Calu3 (cell line): ENCODE measurements at regions not wholly inside any gene's neighbourhood (a gene's known extent, or its start where the extent isn't known, plus 50 kb on each side); places are given as distances from the start of the nearest gene placed in this dataset.

Experiments used
- BruUV-seq: library from RNA; stranded (reverse); fragments of 400-500 nt; replicated peaks from 2 replicates; lab custom pipeline; 2021; lab: Mats Ljungman, UMichigan
- CTCF ChIA-PET: fragments of 300-600 bp; sonication (Branson Sonifier 250); formaldehyde crosslinking; loops from one replicate; lab custom pipeline; 2022; ENCODE audit warnings: antibody characterized with exemption; lab: Charles Lee
- DNase-seq: peaks from one replicate; pipeline ENCODE4 v3.0.0; 2022
- H3K27ac Mint-ChIP-seq: one replicate; pipeline ENCODE4 v1.8.0; 2022; ENCODE audit warnings: mixed read lengths; ENCODE audit not compliant: unreplicated experiment
- H3K27me3 Mint-ChIP-seq: one replicate; pipeline ENCODE4 v1.8.0; 2022; ENCODE audit warnings: mixed read lengths; ENCODE audit not compliant: unreplicated experiment
- H3K36me3 Mint-ChIP-seq: one replicate; pipeline ENCODE4 v1.8.0; 2022; ENCODE audit warnings: mild to moderate bottlenecking, moderate library complexity, mixed read lengths; ENCODE audit not compliant: insufficient read depth, unreplicated experiment
- H3K4me1 Mint-ChIP-seq: one replicate; pipeline ENCODE4 v1.8.0; 2022; ENCODE audit warnings: mild to moderate bottlenecking, low read depth, mixed read lengths; ENCODE audit not compliant: unreplicated experiment
- H3K4me3 Mint-ChIP-seq: one replicate; pipeline ENCODE4 v1.8.0; 2022; ENCODE audit warnings: mild to moderate bottlenecking, low read depth, moderate library complexity, mixed read lengths; ENCODE audit not compliant: unreplicated experiment
- H3K9me3 Mint-ChIP-seq: one replicate; pipeline ENCODE4 v1.8.0; 2022; ENCODE audit warnings: low read depth, mixed read lengths; ENCODE audit not compliant: unreplicated experiment
- intact Hi-C: fragments of 100-400 bp; cut with micrococcal nuclease; formaldehyde crosslinking; loops from one replicate; pipeline ENCODE4 v1.10.0; 2022; ENCODE audit not compliant: unreplicated experiment
- TF ChIP-seq, protein P1 (sequence below): fragments of 200-600 bp; IDR thresholded peaks from one replicate; pipeline ENCODE4 v1.8.0; 2022; ENCODE audit warnings: antibody characterized with exemption; ENCODE audit not compliant: unreplicated experiment

DNA sequence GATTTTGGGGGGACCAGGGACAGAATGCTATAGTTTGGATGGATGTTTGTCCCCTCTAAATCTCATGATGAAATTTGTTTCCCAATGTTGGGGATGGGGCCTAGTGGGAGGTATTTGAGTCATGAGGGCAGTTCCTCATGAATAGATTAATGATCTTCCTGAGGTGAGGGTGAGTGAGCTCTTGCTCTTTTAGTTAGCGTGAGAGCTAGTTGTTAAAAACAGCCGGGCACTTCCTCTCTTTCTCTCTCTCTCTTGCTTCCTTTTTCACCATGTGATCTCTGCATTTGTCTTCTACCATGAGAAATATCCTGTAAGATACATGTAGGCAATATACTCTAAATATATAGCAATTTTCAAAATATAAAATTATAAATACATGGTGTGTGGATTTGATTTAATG lies 290.8 kb upstream of the PCDH9 start:
- H3K4me1 Mint-ChIP-seq = no peaks in the 10 kb centered on the region
- no peak for DNase-seq
- no peak overlapping the region for H3K27ac Mint-ChIP-seq

GRCh38 chr13:67519356-67519755 lies 289.2 kb upstream of the PCDH9 start:
- Mint-ChIP-seq H3K4me3 (no peak overlapping the region), H3K27me3 (no peaks in the 10 kb centered on the region), H3K9me3 (no peaks in the 10 kb centered on the region), H3K4me1 (no peaks in the 10 kb centered on the region), H3K27ac (no peak overlapping the region), H3K36me3 (no peaks in the 10 kb centered on the region)
- TF ChIP-seq, protein P1, sequence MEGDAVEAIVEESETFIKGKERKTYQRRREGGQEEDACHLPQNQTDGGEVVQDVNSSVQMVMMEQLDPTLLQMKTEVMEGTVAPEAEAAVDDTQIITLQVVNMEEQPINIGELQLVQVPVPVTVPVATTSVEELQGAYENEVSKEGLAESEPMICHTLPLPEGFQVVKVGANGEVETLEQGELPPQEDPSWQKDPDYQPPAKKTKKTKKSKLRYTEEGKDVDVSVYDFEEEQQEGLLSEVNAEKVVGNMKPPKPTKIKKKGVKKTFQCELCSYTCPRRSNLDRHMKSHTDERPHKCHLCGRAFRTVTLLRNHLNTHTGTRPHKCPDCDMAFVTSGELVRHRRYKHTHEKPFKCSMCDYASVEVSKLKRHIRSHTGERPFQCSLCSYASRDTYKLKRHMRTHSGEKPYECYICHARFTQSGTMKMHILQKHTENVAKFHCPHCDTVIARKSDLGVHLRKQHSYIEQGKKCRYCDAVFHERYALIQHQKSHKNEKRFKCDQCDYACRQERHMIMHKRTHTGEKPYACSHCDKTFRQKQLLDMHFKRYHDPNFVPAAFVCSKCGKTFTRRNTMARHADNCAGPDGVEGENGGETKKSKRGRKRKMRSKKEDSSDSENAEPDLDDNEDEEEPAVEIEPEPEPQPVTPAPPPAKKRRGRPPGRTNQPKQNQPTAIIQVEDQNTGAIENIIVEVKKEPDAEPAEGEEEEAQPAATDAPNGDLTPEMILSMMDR = no peak
- DNase-seq = no peak
- intact Hi-C loops = no loop called here
- BruUV-seq = no TSS peak
- CTCF ChIA-PET = no interaction called here

More for the DNA sequence above, 290.8 kb upstream of the PCDH9 start:
- H3K36me3 Mint-ChIP-seq = no peaks in the 10 kb centered on the region
- no peaks in the 10 kb centered on the region for H3K27me3 Mint-ChIP-seq
- H3K9me3 Mint-ChIP-seq = peaks cover 2% of the 10 kb centered on the region
- TF ChIP-seq, protein P1 = no peak
- H3K4me3 Mint-ChIP-seq = no peak overlapping the region
- CTCF ChIA-PET = no interaction called here
- BruUV-seq = no TSS peak
- intact Hi-C loops = no loop called here

- DNase-seq = no peak
- BruUV-seq = no TSS peak
- TF ChIP-seq, protein P1 = no peak
- no peaks in the 10 kb centered on the region for H3K27me3 Mint-ChIP-seq
- H3K9me3 Mint-ChIP-seq = no peaks in the 10 kb centered on the region
- intact Hi-C loops = no loop called here
- no peaks in the 10 kb centered on the region for H3K4me1 Mint-ChIP-seq
- no peak overlapping the region for H3K27ac Mint-ChIP-seq
- H3K36me3 Mint-ChIP-seq = no peaks in the 10 kb centered on the region
- H3K4me3 Mint-ChIP-seq = no peak overlapping the region
- CTCF ChIA-PET = no interaction called here
Observed at GRCh38 chr13:67518785-67519184, 288.6 kb upstream of the PCDH9 start.

GRCh38 chr13:67515895-67516294 lies 285.8 kb upstream of the PCDH9 start:
- Mint-ChIP-seq H3K4me1 (no peaks in the 10 kb centered on the region), H3K36me3 (no peaks in the 10 kb centered on the region), H3K9me3 (no peaks in the 10 kb centered on the region), H3K27me3 (no peaks in the 10 kb centered on the region), H3K4me3 (no peak overlapping the region), H3K27ac (no peak overlapping the region)
- CTCF ChIA-PET = no interaction called here
- intact Hi-C loops = no loop called here
- no TSS peak for BruUV-seq
- TF ChIP-seq, protein P1 = no peak
- DNase-seq = no peak
